Stimulated activated CD8-positive, alpha-beta memory T cell treated with anti-CD3 and anti-CD28 coated beads, Interleukin-7, amount 100 ng/mL, for 4 hours (primary cell): ENCODE measurements at regions not wholly inside any gene's neighbourhood (a gene's known extent, or its start where the extent isn't known, plus 50 kb on each side); places are given as distances from the start of the nearest gene placed in this dataset.

ENCODE experiments used
- DNase-seq, 2 donors: peaks; one replicate each; pipeline ENCODE4 v3.0.0-alpha.2; 2020; ENCODE audit warnings: low read depth in 2 of 2

- no peak for DNase-seq
Observed at GRCh38 chr3:147756476-147756875, 347.3 kb downstream of the ZIC1 start.

- DNase-seq: no peak
Observed at GRCh38 chr3:147757866-147758265, 348.7 kb downstream of the ZIC1 start.

GRCh38 chr3:147758771-147759170, 349.6 kb downstream of the ZIC1 start:
- no peak for DNase-seq

GRCh38 chr3:147760085-147760484, 350.9 kb downstream of the ZIC1 start:
- no peak for DNase-seq

- no peak for DNase-seq
Observed at GRCh38 chr3:147760941-147761340, 351.8 kb downstream of the ZIC1 start.

DNA sequence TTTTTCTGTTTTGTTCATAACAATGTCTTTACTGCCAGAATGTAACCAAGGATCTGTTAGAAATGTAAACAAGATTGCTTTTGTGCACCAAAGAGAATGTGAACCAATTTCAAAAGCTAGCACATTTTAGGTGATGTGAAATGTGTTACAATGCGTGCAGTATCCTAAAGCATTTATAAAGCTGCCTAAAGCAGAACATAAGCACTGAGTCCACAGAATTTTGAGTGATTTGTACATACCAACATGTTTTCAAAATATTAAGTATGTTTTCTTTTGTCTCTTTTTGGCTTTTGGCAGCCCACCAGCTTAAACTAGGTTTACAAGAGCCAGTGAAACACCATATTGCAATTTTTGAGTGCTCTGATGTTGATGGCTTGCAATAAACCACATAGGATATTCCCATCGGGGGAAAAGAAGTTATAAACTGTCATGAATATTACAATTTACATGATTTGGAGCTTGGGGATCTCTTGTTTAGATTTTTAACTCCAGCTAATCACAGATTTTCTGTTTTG, 364.0 kb downstream of the ZIC1 start:
- DNase-seq: no peak

- no peak for DNase-seq
Observed at GRCh38 chr3:147775411-147775810, 366.2 kb downstream of the ZIC1 start.

GRCh38 chr3:147775816-147776530, 366.8 kb downstream of the ZIC1 start:
- no peak for DNase-seq

DNA sequence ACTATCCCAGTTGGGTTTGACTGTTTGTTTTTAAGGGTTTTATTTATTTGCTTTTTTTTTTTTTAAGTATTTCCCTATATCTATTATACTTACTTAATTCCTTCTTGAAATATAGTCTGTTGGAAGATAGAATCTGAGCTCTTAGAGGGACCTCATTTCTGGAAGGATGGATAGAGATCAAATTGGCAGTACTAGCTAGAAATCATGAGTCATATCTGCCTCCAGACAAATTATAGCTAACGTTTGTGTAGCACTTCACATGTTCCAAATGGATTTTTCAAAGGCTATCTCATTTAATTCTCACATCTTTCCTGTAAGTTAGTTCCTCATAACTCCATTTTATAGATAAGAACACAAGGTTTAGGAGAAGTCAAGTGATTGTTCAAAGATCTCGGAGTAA, 384.7 kb downstream of the ZIC1 start:
- DNase-seq: no peak

GRCh38 chr3:147794596-147794995, 385.4 kb downstream of the ZIC1 start:
- DNase-seq: no peak

- no peak for DNase-seq
Observed at GRCh38 chr3:147795418-147795817, 386.3 kb downstream of the ZIC1 start.

DNA sequence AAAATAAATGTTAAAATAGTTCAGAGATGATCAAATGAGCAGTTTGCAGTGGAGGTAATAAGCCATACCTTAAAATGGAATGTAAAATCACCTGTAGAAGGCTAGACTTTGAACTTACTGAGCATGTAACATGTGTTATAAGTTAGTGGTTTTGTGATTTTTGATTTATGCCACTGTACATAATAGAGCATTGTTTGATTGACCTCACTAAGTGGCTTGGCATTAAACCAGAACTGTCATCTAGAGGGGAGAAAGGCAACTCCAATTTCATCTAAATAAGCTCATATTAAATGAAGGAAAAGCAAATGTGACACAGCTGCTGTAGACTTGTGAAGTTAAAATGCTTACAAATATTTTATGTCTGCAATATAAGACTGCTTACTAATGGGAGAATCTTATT, 387.9 kb downstream of the ZIC1 start:
- no peak for DNase-seq

- DNase-seq: no peak
Observed at GRCh38 chr3:147799601-147800000, 390.4 kb downstream of the ZIC1 start.

DNA sequence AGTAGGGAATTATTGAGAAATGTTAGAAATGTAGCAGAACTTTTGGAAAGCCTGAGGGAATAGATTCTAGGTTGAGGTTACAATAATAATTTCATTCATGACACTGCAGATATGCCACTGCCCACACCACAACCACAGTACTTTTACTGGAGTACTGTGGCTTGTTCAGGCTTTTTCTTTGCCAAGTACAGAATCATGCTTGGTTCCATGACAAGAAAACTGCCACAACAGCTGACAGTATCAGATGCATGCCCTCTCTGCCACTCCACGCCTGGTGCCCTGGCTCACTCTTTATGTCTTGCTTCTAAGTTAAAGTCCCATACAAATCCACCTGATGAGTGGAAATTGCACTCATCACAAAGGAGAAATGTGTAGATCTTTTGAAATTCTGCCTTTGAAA, 398.6 kb downstream of the ZIC1 start:
- no peak for DNase-seq

GRCh38 chr3:147809206-147809605, 400.0 kb downstream of the ZIC1 start:
- DNase-seq: no peak

GRCh38 chr3:147812186-147812911, 403.2 kb downstream of the ZIC1 start:
- DNase-seq: no peak

GRCh38 chr3:147813256-147813655, 404.1 kb downstream of the ZIC1 start:
- no peak for DNase-seq

DNA sequence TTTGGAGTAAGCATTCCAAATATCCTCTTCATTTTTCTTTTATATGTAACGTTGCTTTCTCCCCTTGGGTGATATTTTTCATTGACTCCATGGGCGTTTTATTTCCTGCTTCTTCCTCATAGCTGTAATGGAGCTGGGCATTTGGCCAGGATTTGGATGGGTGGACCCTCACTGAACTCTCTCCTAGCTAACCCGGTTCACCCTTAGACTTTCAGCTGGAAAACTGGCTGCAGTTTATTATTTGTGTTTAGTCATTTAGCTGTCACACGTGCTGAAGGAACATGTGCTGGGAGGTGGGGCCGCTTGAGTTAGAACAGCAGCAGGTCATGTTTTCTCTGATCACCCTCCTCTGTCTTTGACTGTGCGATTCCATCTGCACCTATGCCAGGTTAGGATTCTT, 407.6 kb downstream of the ZIC1 start:
- DNase-seq: no peak

GRCh38 chr3:147832611-147833010, 423.4 kb downstream of the ZIC1 start:
- DNase-seq: no peak

DNA sequence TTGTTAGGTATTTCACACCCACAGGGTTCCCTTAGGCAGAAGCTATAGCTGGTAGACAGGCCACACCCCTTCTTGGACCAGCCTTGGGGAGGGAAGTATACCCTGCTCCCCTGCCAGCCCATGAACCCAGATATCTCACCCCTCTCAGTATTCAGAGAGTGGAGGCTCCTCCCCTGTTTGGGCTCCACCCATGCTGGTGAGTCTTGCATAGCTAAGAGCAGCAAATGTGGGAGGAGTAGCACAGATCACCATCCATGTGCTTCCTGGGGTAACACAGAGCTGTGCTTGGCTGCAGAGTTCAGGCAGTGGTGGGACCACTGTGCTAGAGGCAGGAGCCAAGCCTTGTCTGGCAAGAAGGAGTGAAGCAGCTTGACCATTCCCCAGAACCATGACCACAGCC, 427.2 kb downstream of the ZIC1 start:
- DNase-seq: no peak

- no peak for DNase-seq
Observed at GRCh38 chr3:147838652-147839051, 429.5 kb downstream of the ZIC1 start.

- no peak for DNase-seq
Observed at GRCh38 chr3:147843331-147843730, 434.2 kb downstream of the ZIC1 start.

DNA sequence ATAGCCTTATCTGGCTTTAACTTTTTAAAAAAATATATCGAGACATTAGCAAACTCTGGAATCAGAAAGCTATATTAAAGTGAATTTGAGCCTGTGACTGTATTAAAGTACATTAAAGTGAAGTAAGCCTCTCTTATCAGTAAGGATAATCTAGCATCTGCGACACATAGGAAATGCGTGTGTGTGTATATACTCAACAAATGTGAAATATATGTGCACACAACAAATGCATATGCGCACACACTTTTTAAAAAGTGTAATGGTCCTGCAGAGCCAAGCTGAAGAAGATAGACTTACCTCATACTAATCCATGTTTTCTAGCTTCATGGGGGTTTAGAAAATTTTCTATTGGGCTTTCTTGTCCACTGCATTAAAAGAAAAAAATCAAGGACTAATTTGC, 437.1 kb downstream of the ZIC1 start:
- DNase-seq: no peak
